Keratinocyte (primary cell): ENCODE measurements at regions not wholly inside any gene's neighbourhood (a gene's known extent, or its start where the extent isn't known, plus 50 kb on each side); places are given as distances from the start of the nearest gene placed in this dataset.

Source experiments
- EZH2 ChIP-seq: IDR thresholded peaks from one replicate; pipeline ENCODE4 v1.6.1; 2012; ENCODE audit warnings: inconsistent platforms, mild to moderate bottlenecking, low read length, moderate library complexity
- TF ChIP-seq, protein P1 (sequence below), 3 experiments: IDR thresholded peaks in 1 of 3; conservative IDR thresholded peaks in 1 of 3; optimal IDR thresholded peaks in 1 of 3; 2 replicates in 2 of 3; 3 replicates in 1 of 3; pipeline versions ENCODE3 to v1.5.1; 2011; ENCODE audit warnings: low read length in 3 of 3, mild to moderate bottlenecking in 3 of 3, moderate library complexity in 2 of 3, control low read depth in 1 of 3, inconsistent platforms in 1 of 3; ENCODE audit not compliant: insufficient read depth in 2 of 3; ENCODE audit errors: extremely low read depth in 1 of 3

DNA sequence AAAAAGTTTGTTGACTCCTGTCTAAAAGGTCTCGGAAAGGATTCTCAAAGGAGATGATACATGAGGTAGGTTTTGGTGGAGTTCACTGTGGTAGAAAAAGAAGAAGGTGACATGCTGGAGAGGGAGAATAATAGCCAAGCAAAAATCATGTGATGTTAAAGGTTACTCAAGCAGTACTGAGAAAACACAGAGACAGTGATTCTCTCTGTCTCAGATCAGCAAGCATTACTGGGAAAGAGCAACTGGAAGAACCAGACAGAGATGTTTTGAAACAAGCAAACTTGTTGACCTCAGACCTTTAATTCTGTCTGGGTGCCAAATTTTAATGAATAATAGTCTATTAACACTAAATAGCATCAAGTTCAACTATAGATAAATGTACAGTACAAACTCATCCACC, 183.5 kb upstream of the PLEKHG7 start:
- TF ChIP-seq EZH2, result no peak
- TF ChIP-seq, protein P1, sequence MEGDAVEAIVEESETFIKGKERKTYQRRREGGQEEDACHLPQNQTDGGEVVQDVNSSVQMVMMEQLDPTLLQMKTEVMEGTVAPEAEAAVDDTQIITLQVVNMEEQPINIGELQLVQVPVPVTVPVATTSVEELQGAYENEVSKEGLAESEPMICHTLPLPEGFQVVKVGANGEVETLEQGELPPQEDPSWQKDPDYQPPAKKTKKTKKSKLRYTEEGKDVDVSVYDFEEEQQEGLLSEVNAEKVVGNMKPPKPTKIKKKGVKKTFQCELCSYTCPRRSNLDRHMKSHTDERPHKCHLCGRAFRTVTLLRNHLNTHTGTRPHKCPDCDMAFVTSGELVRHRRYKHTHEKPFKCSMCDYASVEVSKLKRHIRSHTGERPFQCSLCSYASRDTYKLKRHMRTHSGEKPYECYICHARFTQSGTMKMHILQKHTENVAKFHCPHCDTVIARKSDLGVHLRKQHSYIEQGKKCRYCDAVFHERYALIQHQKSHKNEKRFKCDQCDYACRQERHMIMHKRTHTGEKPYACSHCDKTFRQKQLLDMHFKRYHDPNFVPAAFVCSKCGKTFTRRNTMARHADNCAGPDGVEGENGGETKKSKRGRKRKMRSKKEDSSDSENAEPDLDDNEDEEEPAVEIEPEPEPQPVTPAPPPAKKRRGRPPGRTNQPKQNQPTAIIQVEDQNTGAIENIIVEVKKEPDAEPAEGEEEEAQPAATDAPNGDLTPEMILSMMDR (optimal IDR thresholded peaks at IDR 0.05 in 1 of 3, IDR thresholded peaks at IDR 0.05 in 1 of 3, conservative IDR thresholded peaks at IDR 0.05 in 1 of 3; ENCODE audit: extremely low read depth in 1 of 3, insufficient read depth in 2 of 3, low read length in 3 of 3), result no peak
